ENCODE measurements at regions not wholly inside any gene's neighbourhood (a gene's known extent, or its start where the extent isn't known, plus 50 kb on each side); places are given as distances from the start of the nearest gene placed in this dataset.

DNA sequence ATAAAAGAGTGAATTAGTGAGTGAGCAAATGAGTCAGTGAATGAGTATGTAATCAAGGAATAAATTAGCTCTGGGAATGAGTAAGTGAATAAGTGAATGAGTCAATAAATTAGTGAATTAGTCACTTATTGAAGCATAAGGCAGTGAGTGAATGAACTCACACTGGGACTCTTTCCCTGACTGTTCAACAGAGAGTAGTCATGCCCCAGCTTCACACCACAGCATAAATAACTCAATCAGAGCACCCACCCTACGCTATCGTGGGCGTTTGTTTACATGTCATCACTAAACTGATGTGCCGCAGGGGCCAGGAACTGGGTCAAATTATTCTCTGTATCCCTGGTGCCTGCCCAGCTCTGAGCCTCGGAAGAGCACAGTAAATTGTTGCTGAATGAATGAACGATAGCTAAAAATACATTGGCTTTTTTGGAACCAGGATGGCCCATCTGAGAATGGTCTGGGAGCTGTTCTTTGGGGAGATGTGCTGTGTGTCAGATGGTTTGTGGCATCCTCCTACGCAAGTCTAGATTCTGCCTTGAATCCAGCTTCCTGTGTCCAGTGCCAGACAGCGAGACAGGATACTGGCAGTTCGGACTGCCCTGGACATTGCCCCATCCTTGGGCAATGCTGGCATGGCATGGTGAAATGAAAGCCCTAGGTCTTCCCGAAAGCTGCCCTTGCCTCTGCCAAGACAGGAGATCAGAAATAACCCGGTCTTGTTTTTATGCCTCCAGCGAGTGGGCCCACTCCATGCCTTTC is 98.0 kb upstream of the RTL1 start:
- in situ Hi-C loops (cut with HindIII; ENCODE audit: low sequenced_read_pairs), result no loop called here
- DNase-seq (ENCODE audit: low spot score), result peak; percentile 62

DNA sequence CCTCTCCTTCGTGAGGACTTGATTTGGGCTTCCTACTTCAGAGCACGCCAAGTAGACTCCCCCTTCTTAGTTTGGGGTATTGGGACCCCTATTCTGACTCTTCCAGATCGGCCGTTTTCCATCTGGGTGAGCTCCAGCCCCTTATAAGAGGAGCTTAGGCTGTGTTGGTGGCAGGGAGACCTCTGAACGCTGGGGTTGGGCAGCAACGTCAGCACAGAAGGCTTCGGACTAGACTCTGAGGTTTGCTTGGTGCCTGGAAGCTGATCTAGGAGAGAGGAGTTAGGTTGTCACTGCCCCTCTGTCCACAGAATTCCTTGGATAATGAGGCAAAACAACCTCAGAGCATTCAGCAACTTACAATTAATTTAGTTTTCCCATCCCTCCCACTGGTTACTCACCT is 99.2 kb upstream of the RTL1 start:
- in situ Hi-C loops (cut with HindIII; ENCODE audit: low sequenced_read_pairs), result no loop called here
- no peak for DNase-seq (ENCODE audit: low spot score)

DNA sequence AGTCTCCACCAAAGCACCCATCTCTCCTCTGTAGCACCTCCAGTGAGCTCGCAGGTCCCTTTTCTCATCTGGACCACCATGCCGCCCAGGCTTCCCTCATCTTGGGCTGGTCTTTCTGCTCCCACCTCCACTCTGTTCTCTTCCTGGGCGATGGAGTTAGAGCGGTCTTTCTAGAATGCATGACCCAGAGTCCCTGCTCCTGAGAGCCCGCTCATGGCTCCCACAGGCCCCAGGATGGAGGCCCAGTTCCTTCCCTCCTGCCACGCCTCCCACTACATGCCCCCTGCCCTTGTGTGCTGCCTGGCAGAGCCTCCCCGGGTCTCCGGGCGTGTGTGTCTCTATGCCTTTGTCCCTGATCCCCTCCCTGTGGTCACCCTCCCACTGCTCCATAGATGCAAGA is 100.7 kb upstream of the RTL1 start:
- in situ Hi-C loops (cut with HindIII; ENCODE audit: low sequenced_read_pairs), result no loop called here
- DNase-seq (ENCODE audit: low spot score), result no peak

DNA sequence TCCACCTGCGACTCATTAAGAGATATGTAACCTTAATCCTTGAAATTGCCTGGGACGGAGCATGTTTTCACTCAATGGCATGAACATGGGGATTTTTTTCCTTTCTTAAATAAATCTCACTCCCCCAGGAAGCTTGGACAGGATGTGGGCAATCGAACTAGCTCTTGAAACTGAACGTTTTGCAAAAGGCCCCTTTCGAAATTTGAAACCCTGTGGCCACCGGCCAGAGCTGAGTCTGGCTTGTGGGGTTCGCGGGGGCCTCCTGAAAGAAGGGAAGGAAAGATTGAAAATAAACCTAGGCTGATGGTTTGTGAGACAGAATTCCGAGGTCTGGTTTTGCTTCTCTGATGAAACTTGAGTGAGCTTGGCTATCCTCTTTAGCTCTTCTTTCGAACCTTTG is 101.4 kb upstream of the RTL1 start:
- DNase-seq (ENCODE audit: low spot score), result no peak
- in situ Hi-C loops (cut with HindIII; ENCODE audit: low sequenced_read_pairs), result no loop called here

DNA sequence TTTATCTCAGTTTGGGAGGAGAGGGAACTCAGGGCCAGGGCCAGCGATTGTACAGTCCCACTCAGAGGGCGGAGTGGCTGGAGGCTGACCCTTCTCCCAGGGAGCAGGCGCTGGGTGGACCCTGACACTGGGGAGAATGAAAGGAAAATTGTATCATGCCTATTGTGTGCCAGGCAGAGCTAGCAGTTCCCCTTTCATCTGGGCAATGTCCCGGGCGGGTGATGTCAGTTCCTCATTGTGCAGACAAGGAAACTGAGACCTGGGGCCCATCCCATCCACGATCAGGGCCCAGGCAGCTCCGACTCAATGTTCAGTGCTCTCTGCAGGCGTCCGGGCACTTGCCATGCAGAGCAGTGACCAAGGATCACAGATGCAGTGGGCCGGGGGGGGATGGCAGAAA is 101.9 kb upstream of the RTL1 start:
- in situ Hi-C loops (cut with HindIII; ENCODE audit: low sequenced_read_pairs), result no loop called here
- DNase-seq (ENCODE audit: low spot score), result no peak

DNA sequence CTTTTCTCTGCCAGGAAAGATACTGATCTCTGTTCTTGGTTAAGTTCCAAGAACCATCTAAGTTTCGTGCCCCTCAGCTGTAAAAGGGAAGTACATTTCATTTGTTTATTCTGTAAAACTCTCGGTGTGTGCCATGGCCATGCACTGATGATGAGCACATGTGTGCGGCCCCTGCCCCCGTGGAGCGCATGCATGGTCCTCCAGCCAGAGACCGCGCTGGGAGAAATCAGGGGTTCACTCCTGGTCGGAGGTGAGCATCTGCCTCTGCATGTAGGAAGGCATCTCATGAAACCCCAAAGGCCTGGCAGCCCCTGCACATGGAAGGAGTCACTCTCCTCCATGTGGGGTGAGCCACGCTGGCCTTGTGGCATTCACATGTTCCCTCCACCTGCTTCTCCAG is 102.5 kb upstream of the RTL1 start:
- in situ Hi-C loops (cut with HindIII; ENCODE audit: low sequenced_read_pairs), result no loop called here
- DNase-seq (ENCODE audit: low spot score), result no peak

DNA sequence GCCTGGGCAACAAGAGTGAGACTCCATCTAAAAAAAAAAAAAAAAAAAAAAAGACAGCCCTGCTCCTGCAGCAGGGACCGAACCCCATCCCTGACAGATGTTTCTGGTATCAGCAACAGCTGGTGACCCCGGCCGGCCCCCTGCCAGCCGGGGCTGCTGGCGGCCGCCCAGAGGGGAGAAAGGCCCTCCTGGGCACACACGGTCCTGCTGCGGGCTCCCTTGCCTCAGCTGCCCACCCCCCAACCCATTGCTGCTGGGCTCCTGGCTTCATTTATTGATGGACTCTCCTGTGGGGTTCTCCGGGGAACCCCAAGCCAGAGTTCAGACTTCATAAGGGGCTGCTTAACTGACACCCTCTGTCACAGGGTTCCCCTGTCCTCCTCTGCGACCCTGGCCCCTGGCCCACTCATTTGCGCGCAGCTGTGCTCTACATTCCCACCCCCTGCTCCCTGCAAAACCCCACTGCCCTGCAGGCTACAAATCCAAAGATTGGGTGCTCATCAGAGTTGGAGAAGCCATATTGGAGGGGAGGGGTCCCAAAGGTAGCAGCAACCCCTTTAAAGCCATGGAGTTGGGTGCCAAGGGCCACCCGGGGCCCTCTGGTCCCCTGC is 103.6 kb upstream of the RTL1 start:
- in situ Hi-C loops (cut with HindIII; ENCODE audit: low sequenced_read_pairs), result no loop called here
- no peak for DNase-seq (ENCODE audit: low spot score)

DNA sequence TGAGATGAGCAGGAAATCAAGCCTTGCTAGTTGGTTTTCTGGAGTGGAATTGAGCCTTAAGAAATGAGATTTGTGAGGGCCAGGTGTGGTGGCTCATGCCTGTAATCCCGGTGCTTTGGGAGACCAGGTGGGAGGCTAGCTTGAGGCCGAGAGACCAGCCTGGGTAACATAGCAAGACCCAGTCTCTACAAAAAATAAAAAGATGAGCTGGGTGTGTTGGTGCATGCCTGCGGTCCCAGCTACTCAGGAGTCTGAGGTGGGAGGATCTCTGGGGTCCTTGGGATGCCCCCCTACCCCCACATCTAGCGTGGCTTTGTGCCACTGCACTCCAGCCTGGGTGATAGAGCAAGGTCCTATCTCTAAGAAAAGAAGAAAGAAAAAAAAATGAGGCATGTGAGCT is 104.2 kb upstream of the RTL1 start:
- in situ Hi-C loops (cut with HindIII; ENCODE audit: low sequenced_read_pairs), result no loop called here
- DNase-seq (ENCODE audit: low spot score), result no peak

DNA sequence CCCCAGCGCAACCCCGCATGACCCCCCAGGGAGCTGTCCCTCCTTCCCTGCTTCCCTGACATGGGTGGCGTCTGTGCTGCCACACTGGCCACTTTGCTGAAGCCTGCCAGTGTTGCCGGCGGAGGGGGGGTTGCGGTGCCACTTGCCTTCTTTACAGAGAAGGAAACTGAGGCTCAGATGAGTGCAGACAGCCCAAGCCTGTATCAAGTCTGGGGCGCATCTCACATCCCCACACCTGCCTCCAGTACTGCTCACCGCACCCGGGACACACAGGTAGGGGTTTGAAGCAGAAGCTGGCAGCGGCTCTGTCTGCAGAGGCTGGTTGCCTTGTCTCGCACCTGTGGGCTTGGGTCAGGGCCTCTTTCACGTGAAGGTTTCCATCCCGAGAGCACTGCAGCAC is 104.7 kb upstream of the RTL1 start:
- DNase-seq (ENCODE audit: low spot score), result no peak

DNA sequence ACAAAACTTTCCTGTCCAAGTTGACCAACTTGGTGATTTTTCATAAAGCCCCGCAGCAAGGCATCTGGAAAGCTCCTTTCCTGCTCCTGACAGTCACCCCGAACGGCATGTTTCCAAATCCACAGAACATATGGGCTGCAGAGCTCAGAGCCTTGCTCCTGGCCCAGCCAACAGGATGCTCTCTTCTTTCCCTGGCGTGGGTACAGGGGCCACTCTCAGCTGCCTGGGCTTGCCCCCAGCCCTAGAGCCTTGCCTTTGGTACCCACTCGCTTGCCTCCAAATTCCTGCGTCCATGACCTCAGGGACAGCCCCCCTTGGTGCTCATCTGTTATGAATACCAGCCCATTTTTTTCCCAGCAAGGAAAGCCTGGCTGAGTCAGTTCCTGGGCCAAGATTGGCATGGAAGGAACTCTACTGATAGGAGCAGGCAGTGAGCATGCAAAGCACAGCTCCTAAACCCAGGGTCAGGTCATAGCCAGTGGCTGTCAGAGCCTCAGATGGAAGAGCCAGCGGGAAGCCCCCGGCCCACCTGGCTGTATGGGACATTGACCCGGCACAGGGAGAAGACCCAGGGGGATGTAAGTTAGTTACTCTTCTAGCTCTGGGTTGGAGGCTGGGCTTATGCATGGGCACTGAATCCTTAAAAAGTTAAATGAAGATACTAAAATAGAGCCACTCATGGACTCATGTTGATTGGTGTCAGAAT is 105.3 kb upstream of the RTL1 start:
- in situ Hi-C loops (cut with HindIII; ENCODE audit: low sequenced_read_pairs), result no loop called here
- DNase-seq (ENCODE audit: low spot score), result peak; percentile 73

More for the DNA sequence above, 104.7 kb upstream of the RTL1 start:
- in situ Hi-C loops (cut with HindIII; ENCODE audit: low sequenced_read_pairs), result no loop called here

DNA sequence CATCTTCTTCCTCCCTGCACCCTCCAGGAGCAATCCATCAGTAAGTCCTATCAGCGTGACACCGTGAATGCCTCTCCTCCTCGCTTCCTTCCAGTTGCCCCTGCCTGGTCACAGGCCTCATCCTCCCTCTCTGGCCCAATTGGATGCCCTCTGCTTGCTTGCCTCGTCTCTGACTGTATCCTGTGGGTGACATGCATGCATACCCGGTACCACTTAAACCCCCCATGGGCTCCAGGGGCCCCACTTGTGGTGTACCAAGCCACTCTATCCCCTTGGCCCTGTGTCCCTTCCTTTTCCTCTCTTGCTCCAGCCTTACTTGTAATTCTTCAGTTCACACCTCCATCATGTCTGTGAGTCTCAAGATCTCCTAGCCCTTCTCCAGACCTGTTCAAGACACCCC is 106.0 kb upstream of the RTL1 start:
- in situ Hi-C loops (cut with HindIII; ENCODE audit: low sequenced_read_pairs), result no loop called here
- DNase-seq (ENCODE audit: low spot score), result no peak

DNA sequence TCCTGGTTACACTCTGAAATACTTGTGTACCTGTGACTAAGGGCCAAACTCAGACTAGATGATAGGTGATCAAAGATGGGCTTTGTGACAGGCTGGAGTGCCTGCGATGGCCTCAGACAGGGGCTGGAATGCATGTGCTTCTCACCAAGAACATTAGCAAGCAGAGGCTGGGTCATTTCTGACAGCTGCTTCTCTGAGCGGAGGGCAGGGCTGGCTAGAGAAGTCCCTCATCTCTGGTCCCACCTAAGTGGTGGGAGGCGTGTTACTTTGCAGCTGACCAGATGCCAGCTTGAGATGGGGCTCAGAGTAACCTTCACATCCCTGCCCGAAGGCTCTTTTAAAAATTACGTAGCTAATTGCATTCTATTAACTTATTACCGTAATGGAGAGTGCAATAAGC is 106.8 kb upstream of the RTL1 start:
- DNase-seq (ENCODE audit: low spot score), result no peak

DNA sequence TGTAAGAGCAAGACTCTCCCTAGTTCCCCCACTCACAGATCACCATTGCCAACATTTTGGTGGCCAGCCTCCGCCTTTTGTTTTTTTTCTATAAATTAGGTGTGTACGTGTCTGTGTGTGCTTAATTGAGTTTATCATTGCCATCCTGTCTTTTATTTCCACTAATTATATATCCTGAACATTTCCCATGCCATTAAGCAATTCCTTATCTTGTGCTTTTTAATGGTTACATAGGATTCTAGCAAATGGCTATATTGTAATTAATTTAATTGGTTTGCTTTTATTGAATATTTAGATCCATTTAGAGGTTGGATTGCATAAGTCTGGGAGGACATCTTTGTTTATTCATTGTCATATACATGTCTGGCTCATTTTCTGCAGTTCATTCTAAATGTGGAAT is 107.3 kb upstream of the RTL1 start:
- no peak for DNase-seq (ENCODE audit: low spot score)
- in situ Hi-C loops (cut with HindIII; ENCODE audit: low sequenced_read_pairs), result no loop called here

More for the DNA sequence above, 106.8 kb upstream of the RTL1 start:
- in situ Hi-C loops (cut with HindIII; ENCODE audit: low sequenced_read_pairs), result no loop called here

DNA sequence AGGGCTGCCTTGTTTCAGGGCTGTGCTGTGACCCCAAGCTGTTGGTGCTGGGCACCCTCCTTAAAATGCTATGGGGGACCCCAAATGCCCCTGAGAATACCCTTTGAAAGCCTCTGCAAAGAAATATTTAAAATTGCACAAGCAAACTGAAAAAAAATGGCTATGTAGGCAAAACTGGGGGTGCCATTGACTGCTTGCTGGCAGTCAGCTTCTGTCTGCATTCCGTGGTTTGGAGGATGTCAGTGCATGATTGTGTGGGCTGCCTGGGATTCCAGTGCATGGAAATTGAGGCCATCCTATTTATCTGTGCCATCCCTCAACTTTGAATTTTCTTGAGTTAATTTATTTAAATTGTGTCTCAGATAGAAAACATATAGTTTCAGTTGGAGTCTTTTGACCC is 113.7 kb upstream of the RTL1 start:
- in situ Hi-C loops (cut with HindIII; ENCODE audit: low sequenced_read_pairs), result no loop called here
- DNase-seq (ENCODE audit: low spot score), result no peak

DNA sequence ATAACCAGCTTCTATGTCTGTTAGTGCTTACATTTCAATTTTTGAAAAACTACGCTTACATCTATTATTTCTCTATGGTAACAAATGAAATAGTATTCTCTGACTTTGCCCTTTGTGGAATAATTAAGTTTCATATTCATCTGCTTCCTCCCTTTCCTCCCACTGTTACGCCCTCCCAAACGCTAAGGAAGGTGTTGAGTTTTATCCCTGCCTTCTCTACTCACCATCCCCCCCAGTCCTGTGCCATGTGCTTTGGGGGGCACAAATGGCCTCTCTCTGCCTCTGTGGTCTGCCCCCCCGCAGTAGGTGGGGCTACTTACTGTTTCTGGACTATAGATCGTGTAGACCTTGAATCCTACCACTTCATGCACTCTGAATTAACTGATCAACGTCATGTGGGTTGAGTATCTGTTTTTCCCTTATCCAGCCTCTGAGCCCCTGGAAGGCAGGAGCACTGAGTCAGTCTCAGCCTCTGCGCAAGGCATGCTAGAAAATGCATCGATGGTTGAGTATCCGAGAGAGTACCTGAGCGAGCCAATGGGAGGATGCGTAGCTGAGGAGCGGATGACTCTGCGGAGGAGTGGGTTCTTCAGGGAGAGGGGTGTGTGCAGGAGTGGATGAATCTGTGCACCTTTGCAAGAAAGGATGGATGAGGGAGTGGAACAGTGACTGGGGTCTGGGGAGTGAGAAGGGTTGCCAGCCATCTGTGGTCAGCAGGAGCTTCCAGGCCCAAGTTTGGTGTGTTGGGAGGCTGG is 114.5 kb upstream of the RTL1 start:
- in situ Hi-C loops (cut with HindIII; ENCODE audit: low sequenced_read_pairs), result no loop called here
- DNase-seq (ENCODE audit: low spot score), result no peak

DNA sequence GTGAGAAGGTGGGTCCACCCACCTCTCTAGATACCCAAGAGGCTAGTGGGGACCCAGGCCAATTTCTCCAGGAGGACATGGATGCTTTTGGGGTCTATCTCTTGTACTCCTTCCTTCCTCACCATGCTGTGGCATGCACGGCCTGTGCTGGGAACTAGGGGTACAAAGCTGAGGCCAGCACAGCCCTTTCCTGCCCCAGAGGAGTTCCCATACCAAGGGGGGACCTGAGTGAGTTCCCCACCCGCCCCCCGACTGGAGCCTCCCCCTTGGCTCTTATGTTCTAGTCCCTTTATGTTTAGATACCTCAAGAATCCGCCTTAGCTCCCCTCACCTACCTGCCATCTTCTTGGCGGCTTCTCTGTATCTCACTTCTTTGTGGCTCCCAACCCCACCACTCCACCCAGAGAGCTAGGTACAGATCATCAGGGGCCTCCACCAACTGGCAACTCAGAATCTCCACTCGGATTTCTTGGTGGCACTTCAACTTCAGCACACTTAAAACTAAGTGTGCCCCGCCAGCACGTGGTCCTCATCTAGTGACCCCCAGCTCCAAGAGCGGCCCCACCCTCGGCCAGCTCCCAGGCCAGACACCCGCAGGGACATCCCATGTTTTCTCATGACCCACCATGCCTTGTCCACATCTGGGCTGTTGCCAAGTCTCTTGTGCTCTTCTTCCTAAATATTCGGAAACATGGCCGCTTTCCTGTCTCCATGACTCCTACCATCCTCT is 115.2 kb upstream of the RTL1 start:
- in situ Hi-C loops (cut with HindIII; ENCODE audit: low sequenced_read_pairs), result no loop called here
- no peak for DNase-seq (ENCODE audit: low spot score)

DNA sequence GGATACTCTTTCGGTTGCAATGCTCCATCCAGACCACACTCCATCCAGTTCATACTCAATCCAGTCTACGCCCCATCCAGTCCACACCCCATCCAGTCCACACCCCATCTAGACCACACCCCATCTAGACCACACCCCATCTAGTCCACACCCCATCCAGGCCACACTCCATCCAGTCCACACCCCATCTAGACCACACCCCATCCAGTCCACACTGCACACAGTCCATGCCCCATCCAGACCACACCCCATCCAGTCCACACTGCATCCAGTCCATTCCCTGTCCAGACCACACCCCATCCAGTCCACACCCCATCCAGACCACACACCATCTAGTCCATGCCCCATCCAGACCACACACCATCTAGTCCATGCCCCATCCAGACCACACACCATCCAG is 116.0 kb upstream of the RTL1 start:
- in situ Hi-C loops (cut with HindIII; ENCODE audit: low sequenced_read_pairs), result no loop called here
- DNase-seq (ENCODE audit: low spot score), result no peak

DNA sequence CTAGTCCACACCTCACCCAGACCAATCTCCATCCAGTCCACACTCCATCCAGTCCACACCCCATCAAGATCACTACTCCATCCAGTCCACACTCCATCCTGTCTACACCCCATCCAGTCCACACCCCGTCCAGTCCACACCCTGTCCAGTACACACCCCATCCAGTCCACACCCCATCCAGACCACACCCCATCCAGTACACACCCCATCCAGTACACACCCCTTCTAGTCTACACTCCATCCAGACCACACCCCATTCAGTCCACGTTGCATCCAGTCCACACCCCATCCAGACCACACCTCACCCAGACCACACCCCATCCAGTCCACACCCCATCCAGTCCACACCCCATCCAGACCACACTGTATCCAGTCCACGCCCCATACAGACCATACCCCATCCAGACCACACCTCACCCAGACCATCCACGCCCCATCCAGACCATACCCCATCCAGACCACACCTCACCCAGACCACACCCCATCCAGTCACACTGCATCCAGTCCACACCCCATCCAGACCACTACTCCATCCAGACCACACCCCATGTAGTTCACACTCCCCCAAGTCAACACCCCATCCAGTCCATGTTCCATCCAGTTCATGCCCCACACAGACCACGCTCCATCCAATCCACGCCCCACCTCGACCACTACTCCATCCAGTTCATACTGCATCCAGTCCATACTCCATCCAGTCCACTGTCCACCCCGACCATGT is 116.6 kb upstream of the RTL1 start:
- in situ Hi-C loops (cut with HindIII; ENCODE audit: low sequenced_read_pairs), result no loop called here
- no peak for DNase-seq (ENCODE audit: low spot score)

Data from G401 (cell line).